Hepatocyte (in vitro differentiated cells): ENCODE measurements at regions not wholly inside any gene's neighbourhood (a gene's known extent, or its start where the extent isn't known, plus 50 kb on each side); places are given as distances from the start of the nearest gene placed in this dataset.

Experiments used
- CTCF ChIP-seq: fragments of 200-600 bp; sonication (generic); IDR thresholded peaks from 2 replicates; pipeline ENCODE4 v1.5.1; 2016; ENCODE audit warnings: antibody characterized with exemption, mild to moderate bottlenecking; ENCODE audit not compliant: poor library complexity
- EZH2 ChIP-seq: fragments of 200-600 bp; sonication (generic); IDR thresholded peaks from 2 replicates; pipeline ENCODE4 v1.6.1; 2016; ENCODE audit warnings: antibody characterized with exemption, mild to moderate bottlenecking, borderline replicate concordance
- EZH2phosphoT487 ChIP-seq: fragments of 200-600 bp; sonication (generic); IDR thresholded peaks from one replicate; pipeline ENCODE4 v1.6.1; 2018; ENCODE audit warnings: antibody characterized with exemption, mild to moderate bottlenecking, low read depth, moderate library complexity; ENCODE audit not compliant: unreplicated experiment, severe bottlenecking

GRCh38 chr9:29555502-29555901 is 1982.2 kb upstream of the C9orf72 start:
- no peak for TF ChIP-seq CTCF
- no peak for TF ChIP-seq EZH2
- no peak for TF ChIP-seq EZH2phosphoT487
